ENCODE measurements at regions not wholly inside any gene's neighbourhood (a gene's known extent, or its start where the extent isn't known, plus 50 kb on each side); places are given as distances from the start of the nearest gene placed in this dataset.

GRCh38 chr7:18356191-18356645 is 139.3 kb upstream of the HDAC9 start:
- Histone ChIP-seq H2BK5ac (ENCODE audit: low read depth, low read length, poor library complexity) (no peak overlapping the region), H2AFZ (ENCODE audit: insufficient read depth, low read length, poor library complexity) (no peak overlapping the region), H3K23ac (ENCODE audit: low read length) (no peak overlapping the region), H3K79me2 (ENCODE audit: control insufficient read depth, insufficient read depth, low read length, poor library complexity) (no peaks in the 10 kb centered on the region), H3K18ac (ENCODE audit: low read length) (no peak overlapping the region), H3K27ac (ENCODE audit: low read depth, low read length) (no peak overlapping the region), H3K4me3 (ENCODE audit: low read depth, low read length) (no peak overlapping the region), H3K4me1 (ENCODE audit: control insufficient read depth in 1 of 2, insufficient read depth in 2 of 2, low read length in 2 of 2) (no peaks in the 10 kb centered on the region), H4K8ac (ENCODE audit: low read depth, low read length) (no peak overlapping the region), H3K27me3 (ENCODE audit: insufficient read depth, low read length) (no peaks in the 10 kb centered on the region), H3K36me3 (ENCODE audit: control insufficient read depth in 1 of 2, insufficient read depth in 2 of 2, low read length in 2 of 2) (no peaks in the 10 kb centered on the region), H3K79me1 (ENCODE audit: low read length) (no peaks in the 10 kb centered on the region), H3K14ac (ENCODE audit: low read length) (no peak overlapping the region), H4K12ac (ENCODE audit: low read depth, low read length) (no peak overlapping the region), H2AK5ac (ENCODE audit: low read length) (no peak overlapping the region), H2BK120ac (ENCODE audit: insufficient read depth, low read length, poor library complexity) (no peak overlapping the region), H2BK12ac (ENCODE audit: low read length) (no peak overlapping the region), H3K4me2 (ENCODE audit: low read length) (no peak overlapping the region), H3K9me3 (ENCODE audit: insufficient read depth, low read depth, low read length) (no peaks in the 10 kb centered on the region), H3K9ac (ENCODE audit: low read length) (no peak overlapping the region), H4K91ac (ENCODE audit: low read depth, low read length) (no peak overlapping the region), H3K4ac (ENCODE audit: low read depth, low read length) (no peak overlapping the region)
- DNase-seq, result peak in 1 of 2 donors; percentile 57
- WGBS (ENCODE audit: extremely low coverage, insufficient coverage, insufficient read length), result no CpG with 5 or more reads among the region's 5 CpGs

GRCh38 chr7:18357691-18358090 is 137.9 kb upstream of the HDAC9 start:
- Histone ChIP-seq H2BK120ac (ENCODE audit: insufficient read depth, low read length, poor library complexity) (no peak overlapping the region), H3K27me3 (ENCODE audit: insufficient read depth, low read length) (no peaks in the 10 kb centered on the region), H3K79me1 (ENCODE audit: low read length) (no peaks in the 10 kb centered on the region), H3K4me3 (ENCODE audit: low read depth, low read length) (no peak overlapping the region), H4K12ac (ENCODE audit: low read depth, low read length) (no peak overlapping the region), H2AFZ (ENCODE audit: insufficient read depth, low read length, poor library complexity) (no peak overlapping the region), H2AK5ac (ENCODE audit: low read length) (no peak overlapping the region), H4K91ac (ENCODE audit: low read depth, low read length) (no peak overlapping the region), H3K4me1 (ENCODE audit: control insufficient read depth in 1 of 2, insufficient read depth in 2 of 2, low read length in 2 of 2) (no peaks in the 10 kb centered on the region), H3K18ac (ENCODE audit: low read length) (no peak overlapping the region), H3K23ac (ENCODE audit: low read length) (no peak overlapping the region), H2BK5ac (ENCODE audit: low read depth, low read length, poor library complexity) (no peak overlapping the region), H3K9ac (ENCODE audit: low read length) (no peak overlapping the region), H3K79me2 (ENCODE audit: control insufficient read depth, insufficient read depth, low read length, poor library complexity) (no peaks in the 10 kb centered on the region), H3K4ac (ENCODE audit: low read depth, low read length) (no peak overlapping the region), H3K36me3 (ENCODE audit: control insufficient read depth in 1 of 2, insufficient read depth in 2 of 2, low read length in 2 of 2) (no peaks in the 10 kb centered on the region), H3K9me3 (ENCODE audit: insufficient read depth, low read depth, low read length) (no peaks in the 10 kb centered on the region), H3K4me2 (ENCODE audit: low read length) (no peak overlapping the region), H3K14ac (ENCODE audit: low read length) (no peak overlapping the region), H2BK12ac (ENCODE audit: low read length) (no peak overlapping the region), H4K8ac (ENCODE audit: low read depth, low read length) (no peak overlapping the region), H3K27ac (ENCODE audit: low read depth, low read length) (no peak overlapping the region)
- no CpG with 5 or more reads among the region's 1 CpG for WGBS (ENCODE audit: extremely low coverage, insufficient coverage, insufficient read length)
- peak in 1 of 2 donors; percentile 4 for DNase-seq

- H3K36me3 ChIP-seq (ENCODE audit: control insufficient read depth in 1 of 2, insufficient read depth in 2 of 2, low read length in 2 of 2), result no peaks in the 10 kb centered on the region
These were observed 133.8 kb upstream of the HDAC9 start for GRCh38 chr7:18361756-18362155.

GRCh38 chr7:18363751-18364380 is 131.7 kb upstream of the HDAC9 start:
- Histone ChIP-seq H2AK5ac (ENCODE audit: low read length) (no peak overlapping the region), H2BK5ac (ENCODE audit: low read depth, low read length, poor library complexity) (no peak overlapping the region), H3K14ac (ENCODE audit: low read length) (no peak overlapping the region), H3K36me3 (ENCODE audit: control insufficient read depth in 1 of 2, insufficient read depth in 2 of 2, low read length in 2 of 2) (no peaks in the 10 kb centered on the region), H4K8ac (ENCODE audit: low read depth, low read length) (no peak overlapping the region), H3K79me2 (ENCODE audit: control insufficient read depth, insufficient read depth, low read length, poor library complexity) (no peaks in the 10 kb centered on the region), H4K12ac (ENCODE audit: low read depth, low read length) (no peak overlapping the region), H3K27ac (ENCODE audit: low read depth, low read length) (no peak overlapping the region), H3K27me3 (ENCODE audit: insufficient read depth, low read length) (no peaks in the 10 kb centered on the region), H2BK120ac (ENCODE audit: insufficient read depth, low read length, poor library complexity) (no peak overlapping the region), H3K4me2 (ENCODE audit: low read length) (no peak overlapping the region), H4K91ac (ENCODE audit: low read depth, low read length) (no peak overlapping the region), H2AFZ (ENCODE audit: insufficient read depth, low read length, poor library complexity) (no peak overlapping the region), H3K23ac (ENCODE audit: low read length) (no peak overlapping the region), H2BK12ac (ENCODE audit: low read length) (no peak overlapping the region), H3K79me1 (ENCODE audit: low read length) (no peaks in the 10 kb centered on the region), H3K18ac (ENCODE audit: low read length) (no peak overlapping the region), H3K9ac (ENCODE audit: low read length) (no peak overlapping the region), H3K4me1 (ENCODE audit: control insufficient read depth in 1 of 2, insufficient read depth in 2 of 2, low read length in 2 of 2) (no peaks in the 10 kb centered on the region), H3K4ac (ENCODE audit: low read depth, low read length) (no peak overlapping the region), H3K4me3 (ENCODE audit: low read depth, low read length) (no peak overlapping the region), H3K9me3 (ENCODE audit: insufficient read depth, low read depth, low read length) (no peaks in the 10 kb centered on the region)
- WGBS (ENCODE audit: extremely low coverage, insufficient coverage, insufficient read length), result no CpG with 5 or more reads among the region's 4 CpGs
- peak; percentile 72 for DNase-seq

More at GRCh38 chr7:18361756-18362155, 133.8 kb upstream of the HDAC9 start:
- Histone ChIP-seq H3K9me3 (ENCODE audit: insufficient read depth, low read depth, low read length) (no peaks in the 10 kb centered on the region), H2AK5ac (ENCODE audit: low read length) (no peak overlapping the region), H2BK120ac (ENCODE audit: insufficient read depth, low read length, poor library complexity) (no peak overlapping the region), H2BK12ac (ENCODE audit: low read length) (no peak overlapping the region), H4K12ac (ENCODE audit: low read depth, low read length) (no peak overlapping the region), H3K23ac (ENCODE audit: low read length) (no peak overlapping the region), H3K79me1 (ENCODE audit: low read length) (no peaks in the 10 kb centered on the region), H3K14ac (ENCODE audit: low read length) (no peak overlapping the region), H4K8ac (ENCODE audit: low read depth, low read length) (no peak overlapping the region), H3K4ac (ENCODE audit: low read depth, low read length) (no peak overlapping the region), H3K27me3 (ENCODE audit: insufficient read depth, low read length) (no peaks in the 10 kb centered on the region), H2AFZ (ENCODE audit: insufficient read depth, low read length, poor library complexity) (no peak overlapping the region), H3K4me2 (ENCODE audit: low read length) (no peak overlapping the region), H4K91ac (ENCODE audit: low read depth, low read length) (no peak overlapping the region), H3K18ac (ENCODE audit: low read length) (no peak overlapping the region), H3K9ac (ENCODE audit: low read length) (no peak overlapping the region), H3K27ac (ENCODE audit: low read depth, low read length) (no peak overlapping the region), H3K4me1 (ENCODE audit: control insufficient read depth in 1 of 2, insufficient read depth in 2 of 2, low read length in 2 of 2) (no peaks in the 10 kb centered on the region), H2BK5ac (ENCODE audit: low read depth, low read length, poor library complexity) (no peak overlapping the region), H3K4me3 (ENCODE audit: low read depth, low read length) (no peak overlapping the region), H3K79me2 (ENCODE audit: control insufficient read depth, insufficient read depth, low read length, poor library complexity) (no peaks in the 10 kb centered on the region)
- WGBS (ENCODE audit: extremely low coverage, insufficient coverage, insufficient read length), result no CpG with 5 or more reads among the region's 4 CpGs
- no peak for DNase-seq

All from trophoblast cell (in vitro differentiated cells and primary cell).